ENCODE measurements at regions not wholly inside any gene's neighbourhood (a gene's known extent, or its start where the extent isn't known, plus 50 kb on each side); places are given as distances from the start of the nearest gene placed in this dataset.

DNA sequence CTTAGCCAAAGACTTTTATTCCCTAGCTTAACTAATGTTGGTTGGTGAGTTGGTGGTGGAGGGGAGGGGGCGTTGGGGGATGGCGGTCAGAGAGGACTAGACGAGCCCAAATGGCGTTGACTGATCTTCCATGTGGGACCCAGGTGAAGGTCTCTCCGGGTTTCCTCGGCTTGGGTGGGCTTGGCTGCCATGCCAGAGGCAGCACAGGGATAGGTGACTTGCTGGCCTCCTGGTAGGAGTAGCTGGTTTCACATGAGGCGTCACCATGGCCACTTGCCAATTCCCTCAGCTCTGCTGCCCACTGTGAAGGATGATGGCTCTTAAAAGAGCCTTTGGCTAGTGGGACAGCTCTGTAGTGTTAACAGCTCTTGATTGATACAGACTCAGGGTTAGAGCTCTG, 1337.0 kb upstream of the FAM98A start:
- no peak overlapping the region for H2AK5ac ChIP-seq (ENCODE audit: low read depth, low read length)
- H3K9me3 ChIP-seq (ENCODE audit: insufficient read depth in 2 of 2, low read depth in 1 of 2, low read length in 1 of 2) = no peaks in the 10 kb centered on the region
- H3K23ac ChIP-seq (ENCODE audit: insufficient read length) = no peak overlapping the region
- no peak overlapping the region for H4K8ac ChIP-seq (ENCODE audit: extremely low read depth, insufficient read depth, low read length)
- H3K4ac ChIP-seq (replicated peaks; ENCODE audit: insufficient read length, low read depth, low read length) = no peak overlapping the region
- H3K27me3 ChIP-seq (replicated peaks in 1 of 4; ENCODE audit: control insufficient read depth in 3 of 4, extremely low read depth in 1 of 4, insufficient read depth in 3 of 4, low read length in 3 of 4) = no peaks in the 10 kb centered on the region
- H3K18ac ChIP-seq (ENCODE audit: extremely low read depth, low read length) = no peak overlapping the region
- CTCF ChIA-PET (ENCODE audit: partially characterized antibody) = interaction anchor here (0.6 kb wide), 1 partner anchor 1275 kb away, joined by 3 read pairs; no protein-coding TSS in a partner anchor
- TF ChIP-seq, protein P1, sequence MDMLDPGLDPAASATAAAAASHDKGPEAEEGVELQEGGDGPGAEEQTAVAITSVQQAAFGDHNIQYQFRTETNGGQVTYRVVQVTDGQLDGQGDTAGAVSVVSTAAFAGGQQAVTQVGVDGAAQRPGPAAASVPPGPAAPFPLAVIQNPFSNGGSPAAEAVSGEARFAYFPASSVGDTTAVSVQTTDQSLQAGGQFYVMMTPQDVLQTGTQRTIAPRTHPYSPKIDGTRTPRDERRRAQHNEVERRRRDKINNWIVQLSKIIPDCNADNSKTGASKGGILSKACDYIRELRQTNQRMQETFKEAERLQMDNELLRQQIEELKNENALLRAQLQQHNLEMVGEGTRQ (IDR thresholded peaks at IDR 0.05; ENCODE audit: low read length) = no peak
- TF ChIP-seq RFX5 (IDR thresholded peaks at IDR 0.05; ENCODE audit: borderline replicate concordance, low read depth, low read length) (no peak), SP2 (IDR thresholded peaks at IDR 0.05; ENCODE audit: low read length) (no peak)
- 92% methylated on average over 3 of the region's 7 CpGs; no CpG with 5 or more reads in 1 of the 2 experiments for WGBS, 2 experiments (ENCODE audit: extremely low coverage in 1 of 2, insufficient coverage in 1 of 2, insufficient read length in 1 of 2, insufficient replicate concordance in 2 of 2, low coverage in 1 of 2, low lambda C conversion rate in 2 of 2, missing lambda C conversion rate in 1 of 2)
- no peaks in the 10 kb centered on the region for H3K36me3 ChIP-seq (ENCODE audit: control insufficient read depth in 2 of 4, insufficient read depth in 4 of 4, low read length in 3 of 4)
- H4K91ac ChIP-seq (replicated peaks; ENCODE audit: insufficient read length, low read length) = no peak overlapping the region
- H4K5ac ChIP-seq (ENCODE audit: insufficient read length, low read depth, low read length) = no peak overlapping the region
- H3K56ac ChIP-seq (replicated peaks; ENCODE audit: insufficient read length, low read depth, low read length) = no peak overlapping the region
- no peak overlapping the region for H3K4me2 ChIP-seq (ENCODE audit: insufficient read depth in 1 of 2, low read depth in 2 of 2, low read length in 2 of 2)
- H3K79me2 ChIP-seq (ENCODE audit: control insufficient read depth in 1 of 2, insufficient read depth in 2 of 2, low read length in 2 of 2) = no peaks in the 10 kb centered on the region
- no peaks in the 10 kb centered on the region for H3K4me1 ChIP-seq (replicated peaks in 1 of 4; ENCODE audit: control insufficient read depth in 3 of 4, insufficient read depth in 4 of 4, low read length in 3 of 4)
- H3K4me3 ChIP-seq (ENCODE audit: extremely low read depth in 1 of 4, insufficient read depth in 2 of 4, low read depth in 3 of 4, low read length in 4 of 4) = no peak overlapping the region
- no peaks in the 10 kb centered on the region for H4K20me1 ChIP-seq (replicated peaks in 1 of 2; ENCODE audit: control insufficient read depth in 1 of 2, insufficient read depth in 2 of 2, low read length in 2 of 2)
- no peak overlapping the region for H2BK120ac ChIP-seq (replicated peaks; ENCODE audit: low read depth, low read length)
- DNase-seq (ENCODE audit: low read depth in 1 of 2, low spot score in 2 of 2) = no peak
- H3K79me1 ChIP-seq (ENCODE audit: low read depth, low read length) = no peaks in the 10 kb centered on the region
- H3K23me2 ChIP-seq (ENCODE audit: low read depth, low read length) = no peaks in the 10 kb centered on the region
- no peak overlapping the region for H2AFZ ChIP-seq (ENCODE audit: low read length)
- POLR2A ChIA-PET (ENCODE audit: partially characterized antibody) = no interaction called here
- H3K27ac ChIP-seq (ENCODE audit: low read depth, low read length) = no peak overlapping the region
- H3K9ac ChIP-seq (replicated peaks in 1 of 4; ENCODE audit: extremely low read depth in 1 of 4, low read depth in 3 of 4, low read length in 3 of 4) = no peak overlapping the region
- no peak for FAIRE-seq
- no peak overlapping the region for H3K14ac ChIP-seq (ENCODE audit: insufficient read length)
- no peak overlapping the region for H2BK15ac ChIP-seq (ENCODE audit: low read length)
- H2BK12ac ChIP-seq (ENCODE audit: low read depth, low read length) = no peak overlapping the region
- H2BK20ac ChIP-seq (ENCODE audit: low read length) = no peak overlapping the region
- H2BK5ac ChIP-seq (ENCODE audit: low read depth, low read length) = no peak overlapping the region

All from H1 (cell line).